Naive thymus-derived CD4-positive, alpha-beta T cell (primary cell): ENCODE measurements at regions not wholly inside any gene's neighbourhood (a gene's known extent, or its start where the extent isn't known, plus 50 kb on each side); places are given as distances from the start of the nearest gene placed in this dataset.

Experiments used
- ATAC-seq: fragments of 150-1000 bp; cut with Tn5 transposase; 2 replicates; pipeline ENCODE4 v1.10.0; 2021; ENCODE audit warnings: mild to moderate bottlenecking, moderate library complexity
- CTCF ChIA-PET: fragments of 350-600 bp; sonication (Branson Sonifier 250); formaldehyde crosslinking; loops from one replicate; lab custom pipeline; 2021; ENCODE audit warnings: antibody characterized with exemption; lab: Charles Lee
- POLR2A ChIA-PET: fragments of 350-600 bp; sonication (Branson Sonifier 250); formaldehyde crosslinking; loops from one replicate; lab custom pipeline; 2021; ENCODE audit warnings: antibody characterized with exemption, inconsistent platforms; lab: Charles Lee
- DNase-seq, 9 donors: peaks; one replicate each; pipeline versions ENCODE4 v3.0.0 to v3.0.0-alpha.2; 2020 to 2022; ENCODE audit warnings: mixed read lengths in 1 of 9
- H3K27ac ChIP-seq: one replicate; pipeline ENCODE4 v1.7.0; 2013; ENCODE audit warnings: mild to moderate bottlenecking, low read depth, low read length, moderate library complexity
- H3K27me3 ChIP-seq, 2 donors: one replicate each; pipeline ENCODE4 v1.7.0; 2013; ENCODE audit warnings: low read length in 2 of 2, mild to moderate bottlenecking in 2 of 2, moderate library complexity in 2 of 2; ENCODE audit not compliant: control insufficient read depth in 2 of 2, insufficient read depth in 2 of 2
- H3K36me3 ChIP-seq, 3 experiments: 1 replicate in 2 of 3; 2 replicates in 1 of 3; pipeline ENCODE4 v1.7.0; 2013; ENCODE audit warnings: low read length in 3 of 3, mild to moderate bottlenecking in 3 of 3, moderate library complexity in 1 of 3; ENCODE audit not compliant: insufficient read depth in 3 of 3, control insufficient read depth in 2 of 3
- H3K4me1 ChIP-seq, 2 donors: one replicate each; pipeline ENCODE4 v1.7.0; 2013; ENCODE audit warnings: low read length in 2 of 2, mild to moderate bottlenecking in 2 of 2, moderate library complexity in 1 of 2; ENCODE audit not compliant: control insufficient read depth in 2 of 2, insufficient read depth in 2 of 2
- H3K4me3 ChIP-seq: 2 replicates; pipeline ENCODE4 v1.7.0; 2013; ENCODE audit warnings: mild to moderate bottlenecking, low read length
- H3K9me3 ChIP-seq, 3 experiments: 1 replicate in 2 of 3; 2 replicates in 1 of 3; pipeline ENCODE4 v1.7.0; 2013; ENCODE audit warnings: low read length in 3 of 3; ENCODE audit not compliant: control insufficient read depth in 2 of 3
- H3K27ac Mint-ChIP-seq, 9 donors: one replicate each; pipeline ENCODE4 v1.8.0; 2020 to 2022; ENCODE audit warnings: mixed read lengths in 9 of 9, mild to moderate bottlenecking in 8 of 9, moderate library complexity in 5 of 9, inconsistent platforms in 2 of 9
- H3K27me3 Mint-ChIP-seq, 5 donors: one replicate each; pipeline ENCODE4 v1.8.0; 2021 to 2022; ENCODE audit warnings: mixed read lengths in 5 of 5, mild to moderate bottlenecking in 1 of 5
- H3K36me3 Mint-ChIP-seq, 5 donors: one replicate each; pipeline ENCODE4 v1.8.0; 2020 to 2022; ENCODE audit warnings: mixed read lengths in 5 of 5, mild to moderate bottlenecking in 3 of 5, inconsistent platforms in 1 of 5
- H3K4me1 Mint-ChIP-seq, 7 donors: one replicate each; pipeline ENCODE4 v1.8.0; 2020 to 2022; ENCODE audit warnings: mixed read lengths in 7 of 7, mild to moderate bottlenecking in 3 of 7, inconsistent platforms in 1 of 7
- H3K4me3 Mint-ChIP-seq, 10 donors: one replicate each; pipeline ENCODE4 v1.8.0; 2020 to 2022; ENCODE audit warnings: mild to moderate bottlenecking in 10 of 10, mixed read lengths in 10 of 10, moderate library complexity in 6 of 10, inconsistent platforms in 2 of 10
- H3K9me3 Mint-ChIP-seq, 11 donors: one replicate each; pipeline ENCODE4 v1.8.0; 2020 to 2022; ENCODE audit warnings: mixed read lengths in 11 of 11, mild to moderate bottlenecking in 4 of 11, inconsistent platforms in 1 of 11, moderate library complexity in 1 of 11
- intact Hi-C, 2 donors: fragments of 100-400 bp; cut with micrococcal nuclease; formaldehyde crosslinking; loops; one replicate each; pipeline ENCODE4 v1.15.1; 2023

DNA sequence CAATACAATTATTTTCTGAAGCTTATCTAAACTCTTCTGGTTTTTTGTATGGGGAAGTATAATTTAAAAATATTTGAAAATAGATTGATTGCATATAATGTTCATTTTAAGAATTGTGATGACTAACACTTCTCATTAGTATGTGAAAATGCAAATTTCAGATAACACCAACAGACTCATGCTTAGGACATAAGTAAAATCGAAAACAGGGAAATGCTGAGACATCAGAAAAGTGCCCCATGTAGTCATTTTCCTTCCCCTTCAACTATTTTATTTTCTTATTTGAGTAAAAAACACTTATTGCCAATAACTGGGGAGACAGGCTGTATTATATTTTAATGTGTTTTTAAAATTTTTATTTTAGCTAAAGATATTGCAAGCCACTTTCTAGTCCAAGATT lies 814.7 kb downstream of the GALC start:
- Mint-ChIP-seq H3K27ac (no peak overlapping the region), H3K27me3 (no peaks in the 10 kb centered on the region), H3K4me3 (no peak overlapping the region), H3K36me3 (no peaks in the 10 kb centered on the region), H3K4me1 (no peaks in the 10 kb centered on the region), H3K9me3 (peaks cover 0 to 19% (median 4%) of the 10 kb centered on the region in 11 donors)
- Histone ChIP-seq H3K27ac (no peak overlapping the region), H3K4me1 (no peaks in the 10 kb centered on the region), H3K4me3 (no peak overlapping the region), H3K27me3 (no peaks in the 10 kb centered on the region), H3K9me3 (no peaks in the 10 kb centered on the region), H3K36me3 (no peaks in the 10 kb centered on the region)
- ATAC-seq (no peak), DNase-seq (no peak)
- intact Hi-C loops = no loop called here
- CTCF ChIA-PET = no interaction called here
- POLR2A ChIA-PET = no interaction called here

DNA sequence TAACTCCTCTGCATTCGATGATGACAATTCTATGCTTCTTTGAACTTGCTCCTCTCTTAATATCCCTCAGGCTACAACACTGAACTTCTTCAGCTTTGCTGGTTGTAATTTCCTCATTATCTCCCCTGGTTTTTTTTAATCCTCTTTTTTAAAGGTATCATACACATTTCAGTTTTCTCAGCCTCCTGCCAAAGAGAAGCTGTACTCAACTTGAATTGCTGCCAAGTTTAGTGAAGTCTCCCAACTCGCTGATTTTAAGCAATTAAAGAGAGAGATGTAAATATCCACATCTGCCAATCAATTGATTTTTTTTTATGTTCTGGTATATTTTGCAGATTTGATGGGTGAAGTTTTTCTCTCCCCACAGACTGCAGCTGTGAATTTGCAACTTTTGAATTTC lies 817.8 kb downstream of the GALC start:
- H3K4me1 Mint-ChIP-seq = no peaks in the 10 kb centered on the region
- H3K36me3 Mint-ChIP-seq = no peaks in the 10 kb centered on the region
- ChIA-PET CTCF (no interaction called here), POLR2A (no interaction called here)
- no peaks in the 10 kb centered on the region for H3K9me3 ChIP-seq
- H3K36me3 ChIP-seq = no peaks in the 10 kb centered on the region
- no peak overlapping the region for H3K27ac ChIP-seq
- H3K4me3 ChIP-seq = no peak overlapping the region
- ATAC-seq (no peak), DNase-seq (no peak)
- H3K27ac Mint-ChIP-seq = no peak overlapping the region
- no peak overlapping the region for H3K4me3 Mint-ChIP-seq
- peaks cover 0 to 19% (median 6%) of the 10 kb centered on the region in 11 donors for H3K9me3 Mint-ChIP-seq
- no peaks in the 10 kb centered on the region for H3K4me1 ChIP-seq
- no peaks in the 10 kb centered on the region for H3K27me3 ChIP-seq
- H3K27me3 Mint-ChIP-seq = no peaks in the 10 kb centered on the region
- intact Hi-C loops = no loop called here

DNA sequence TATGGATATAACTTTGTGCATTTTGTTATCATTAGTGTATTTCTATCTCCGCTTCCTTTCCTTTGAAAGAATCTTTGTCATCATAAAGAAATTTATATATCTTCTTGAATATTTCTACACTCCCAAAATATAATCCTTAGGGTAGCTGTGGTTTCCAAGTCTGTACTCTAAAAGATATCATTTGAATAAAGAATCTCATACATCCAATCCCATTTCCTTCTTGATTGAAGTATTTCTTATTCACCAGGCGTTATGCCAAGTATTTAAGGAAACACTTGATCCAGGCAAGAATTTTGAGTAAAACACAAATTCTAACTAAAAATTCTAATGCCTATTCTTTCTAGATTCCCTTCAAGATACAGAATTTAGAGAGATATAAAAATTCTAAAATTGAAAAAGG lies 821.8 kb downstream of the GALC start:
- Mint-ChIP-seq H3K9me3 (peaks cover 0 to 24% (median 5%) of the 10 kb centered on the region in 11 donors), H3K27ac (no peak overlapping the region), H3K36me3 (peaks cover 0 to 9% (median 0%) of the 10 kb centered on the region in 5 donors), H3K4me1 (no peaks in the 10 kb centered on the region), H3K27me3 (no peaks in the 10 kb centered on the region), H3K4me3 (no peak overlapping the region)
- Histone ChIP-seq H3K27me3 (no peaks in the 10 kb centered on the region), H3K4me1 (no peaks in the 10 kb centered on the region), H3K9me3 (no peaks in the 10 kb centered on the region), H3K27ac (no peak overlapping the region), H3K36me3 (no peaks in the 10 kb centered on the region), H3K4me3 (no peak overlapping the region)
- DNase-seq = no peak
- intact Hi-C loops = no loop called here
- no peak for ATAC-seq
- ChIA-PET POLR2A (no interaction called here), CTCF (no interaction called here)

DNA sequence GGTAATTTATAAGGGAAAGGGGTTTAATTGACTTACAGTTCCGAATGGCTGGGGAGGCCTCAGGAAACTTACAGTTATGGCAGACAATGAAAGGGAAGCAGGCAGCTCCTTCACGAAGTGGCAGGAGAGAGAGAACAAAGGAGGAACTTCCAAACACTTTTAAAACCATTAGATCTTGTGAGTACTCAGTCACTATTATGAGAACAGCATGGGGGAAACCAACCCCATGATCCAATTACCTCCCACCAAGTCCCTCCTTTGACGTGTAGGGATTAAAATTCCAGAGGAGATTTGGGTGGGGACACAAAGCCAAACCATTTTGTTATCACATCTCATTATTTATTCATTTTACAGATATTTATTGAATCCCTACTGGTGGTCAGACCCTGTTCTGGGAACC lies 822.8 kb downstream of the GALC start:
- H3K9me3 Mint-ChIP-seq = peaks cover 0 to 23% (median 8%) of the 10 kb centered on the region in 11 donors
- ChIA-PET CTCF (no interaction called here), POLR2A (no interaction called here)
- H3K4me1 Mint-ChIP-seq = no peaks in the 10 kb centered on the region
- no peak overlapping the region for H3K27ac Mint-ChIP-seq
- no peak overlapping the region for H3K27ac ChIP-seq
- DNase-seq = no peak
- H3K36me3 Mint-ChIP-seq = peaks cover 0 to 9% (median 0%) of the 10 kb centered on the region in 5 donors
- H3K27me3 Mint-ChIP-seq = no peaks in the 10 kb centered on the region
- intact Hi-C loops = no loop called here
- H3K36me3 ChIP-seq = no peaks in the 10 kb centered on the region
- no peaks in the 10 kb centered on the region for H3K27me3 ChIP-seq
- H3K9me3 ChIP-seq = no peaks in the 10 kb centered on the region
- H3K4me3 ChIP-seq = no peak overlapping the region
- no peak for ATAC-seq
- H3K4me3 Mint-ChIP-seq = no peak overlapping the region
- no peaks in the 10 kb centered on the region for H3K4me1 ChIP-seq

DNA sequence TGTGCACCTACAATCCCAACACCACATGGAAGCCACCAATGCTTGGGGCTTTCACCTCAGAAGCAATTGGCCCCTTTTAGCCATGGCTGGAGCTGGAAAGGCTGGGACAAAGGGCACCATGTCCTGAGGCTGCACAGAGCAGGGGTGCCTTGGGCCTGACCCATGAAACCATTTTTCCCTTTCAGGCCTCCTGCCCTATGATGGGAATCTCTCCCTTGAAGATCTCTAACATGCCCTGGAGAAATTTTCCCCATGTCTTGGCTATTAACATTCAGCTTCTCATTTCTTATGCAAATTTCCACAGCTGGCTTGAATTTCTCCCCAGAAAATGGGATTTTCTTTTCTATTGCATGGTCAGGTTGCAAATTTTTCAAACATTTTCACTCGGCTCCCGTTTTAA lies 823.6 kb downstream of the GALC start:
- no peaks in the 10 kb centered on the region for H3K9me3 ChIP-seq
- DNase-seq (no peak), ATAC-seq (no peak)
- ChIA-PET CTCF (no interaction called here), POLR2A (no interaction called here)
- no peaks in the 10 kb centered on the region for H3K4me1 ChIP-seq
- H3K36me3 ChIP-seq = no peaks in the 10 kb centered on the region
- peaks cover 0 to 9% (median 0%) of the 10 kb centered on the region in 5 donors for H3K36me3 Mint-ChIP-seq
- H3K4me1 Mint-ChIP-seq = no peaks in the 10 kb centered on the region
- H3K27ac ChIP-seq = no peak overlapping the region
- H3K27ac Mint-ChIP-seq = no peak overlapping the region
- H3K9me3 Mint-ChIP-seq = peaks cover 0 to 24% (median 10%) of the 10 kb centered on the region in 11 donors
- no peaks in the 10 kb centered on the region for H3K27me3 ChIP-seq
- no peak overlapping the region for H3K4me3 Mint-ChIP-seq
- H3K4me3 ChIP-seq = no peak overlapping the region
- intact Hi-C loops = no loop called here
- no peaks in the 10 kb centered on the region for H3K27me3 Mint-ChIP-seq

DNA sequence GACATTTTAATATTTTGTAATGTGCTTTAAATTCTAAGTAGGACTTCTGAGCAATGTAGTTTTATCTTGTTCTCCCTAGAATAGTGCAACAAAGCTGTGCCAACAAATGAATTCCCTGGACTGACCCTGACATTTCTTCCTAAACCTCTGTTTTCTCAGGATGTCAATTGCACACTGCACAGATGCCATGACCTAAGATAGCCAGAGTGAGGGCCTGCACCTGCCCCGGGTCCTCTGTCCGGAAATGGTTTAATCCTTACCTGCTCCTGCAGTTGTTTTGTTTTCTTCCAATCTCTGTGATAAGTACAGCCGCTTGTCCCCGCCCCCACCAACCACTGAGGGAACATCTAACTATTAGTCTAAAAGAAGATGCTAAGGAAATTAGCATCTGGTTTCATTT lies 831.5 kb downstream of the GALC start:
- peaks cover 2 to 22% (median 14%) of the 10 kb centered on the region in 11 donors for H3K9me3 Mint-ChIP-seq
- H3K4me3 Mint-ChIP-seq = no peak overlapping the region
- H3K9me3 ChIP-seq = no peaks in the 10 kb centered on the region
- no peak for ATAC-seq
- CTCF ChIA-PET = no interaction called here
- H3K27ac Mint-ChIP-seq = no peak overlapping the region
- H3K27ac ChIP-seq = no peak overlapping the region
- no peaks in the 10 kb centered on the region for H3K36me3 Mint-ChIP-seq
- no peak for DNase-seq
- no peak overlapping the region for H3K4me3 ChIP-seq
- H3K4me1 ChIP-seq = no peaks in the 10 kb centered on the region
- no peaks in the 10 kb centered on the region for H3K27me3 ChIP-seq
- no peaks in the 10 kb centered on the region for H3K36me3 ChIP-seq
- no peaks in the 10 kb centered on the region for H3K27me3 Mint-ChIP-seq
- POLR2A ChIA-PET = no interaction called here
- H3K4me1 Mint-ChIP-seq = no peaks in the 10 kb centered on the region
- intact Hi-C loops = no loop called here

DNA sequence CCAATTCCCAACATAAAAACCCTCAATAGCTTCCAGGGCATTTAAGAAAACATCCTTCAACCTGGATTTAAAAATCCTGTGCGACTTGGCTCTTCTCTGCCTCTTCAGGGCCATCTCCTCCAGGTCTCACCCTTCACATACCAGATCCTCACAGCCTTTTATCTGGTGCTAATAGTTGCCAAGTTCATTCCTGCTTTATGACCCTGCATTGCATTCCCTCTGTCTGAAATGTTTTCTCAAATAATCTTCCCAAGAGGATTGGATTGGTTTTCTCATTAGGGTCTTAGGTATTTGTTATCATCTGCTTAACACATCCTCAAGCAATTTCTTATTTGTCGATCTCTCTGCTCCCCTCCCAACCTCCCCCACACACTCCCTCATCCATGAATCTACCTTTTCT lies 832.0 kb downstream of the GALC start:
- Mint-ChIP-seq H3K36me3 (no peaks in the 10 kb centered on the region), H3K9me3 (peaks cover 2 to 22% (median 14%) of the 10 kb centered on the region in 11 donors), H3K27ac (no peak overlapping the region), H3K4me3 (no peak overlapping the region), H3K4me1 (no peaks in the 10 kb centered on the region), H3K27me3 (no peaks in the 10 kb centered on the region)
- no peak overlapping the region for H3K4me3 ChIP-seq
- H3K4me1 ChIP-seq = no peaks in the 10 kb centered on the region
- POLR2A ChIA-PET = no interaction called here
- no peak for DNase-seq
- CTCF ChIA-PET = interaction anchor here (0.7 kb wide), 1 partner anchor 19 kb away, joined by 4 read pairs; no protein-coding TSS in a partner anchor
- no peak for ATAC-seq
- intact Hi-C loops = no loop called here
- no peaks in the 10 kb centered on the region for H3K9me3 ChIP-seq
- no peak overlapping the region for H3K27ac ChIP-seq
- H3K36me3 ChIP-seq = no peaks in the 10 kb centered on the region
- no peaks in the 10 kb centered on the region for H3K27me3 ChIP-seq
